ENCODE measurements at regions not wholly inside any gene's neighbourhood (a gene's known extent, or its start where the extent isn't known, plus 50 kb on each side); places are given as distances from the start of the nearest gene placed in this dataset.
A peak's percentile ranks its signal among the peaks of the same experiment; 100 is the strongest.

- DNase-seq (ENCODE audit: low spot score): no peak
These were observed 634.5 kb upstream of the TMEM132C start for GRCh38 chr12:127632461-127632860.

DNA sequence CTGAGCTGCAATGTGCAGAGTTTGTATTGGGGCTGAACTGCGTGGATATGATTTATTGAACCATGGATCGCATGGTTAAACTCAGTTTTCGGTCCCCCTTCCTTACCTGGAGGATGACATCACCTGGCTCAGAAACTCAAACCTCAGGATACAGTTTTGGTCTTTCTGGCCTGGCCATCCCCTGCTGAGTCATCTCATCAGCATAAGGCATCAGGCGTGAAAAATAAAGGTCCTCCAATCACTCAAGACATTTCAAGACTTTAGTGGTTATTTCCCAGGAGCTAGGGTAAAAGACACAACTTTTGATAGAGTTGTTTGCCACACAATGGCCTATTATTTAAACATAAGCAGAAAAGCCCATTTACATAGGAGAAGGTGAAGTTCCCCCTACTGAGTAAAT lies 631.1 kb upstream of the TMEM132C start:
- DNase-seq (ENCODE audit: low spot score): no peak

DNA sequence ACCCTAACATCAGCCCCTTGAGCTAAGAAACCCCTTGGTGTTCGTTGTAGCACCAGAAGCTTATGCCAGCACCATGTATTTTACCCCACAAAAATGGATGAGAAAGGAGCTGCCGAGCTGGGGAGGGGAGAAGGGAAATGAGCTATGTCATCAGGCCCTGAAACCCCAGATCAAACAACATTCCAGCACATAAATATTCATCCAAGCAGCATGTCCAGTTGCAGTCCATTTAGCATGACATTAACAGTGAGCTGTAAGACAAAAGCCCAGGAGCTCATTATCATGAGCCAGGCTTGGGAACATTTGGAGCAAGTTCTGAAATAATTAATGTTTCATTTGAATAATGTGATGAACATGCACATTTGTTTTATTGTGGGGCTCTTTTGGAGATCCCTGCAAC lies 630.1 kb upstream of the TMEM132C start:
- DNase-seq (ENCODE audit: low spot score): no peak

DNA sequence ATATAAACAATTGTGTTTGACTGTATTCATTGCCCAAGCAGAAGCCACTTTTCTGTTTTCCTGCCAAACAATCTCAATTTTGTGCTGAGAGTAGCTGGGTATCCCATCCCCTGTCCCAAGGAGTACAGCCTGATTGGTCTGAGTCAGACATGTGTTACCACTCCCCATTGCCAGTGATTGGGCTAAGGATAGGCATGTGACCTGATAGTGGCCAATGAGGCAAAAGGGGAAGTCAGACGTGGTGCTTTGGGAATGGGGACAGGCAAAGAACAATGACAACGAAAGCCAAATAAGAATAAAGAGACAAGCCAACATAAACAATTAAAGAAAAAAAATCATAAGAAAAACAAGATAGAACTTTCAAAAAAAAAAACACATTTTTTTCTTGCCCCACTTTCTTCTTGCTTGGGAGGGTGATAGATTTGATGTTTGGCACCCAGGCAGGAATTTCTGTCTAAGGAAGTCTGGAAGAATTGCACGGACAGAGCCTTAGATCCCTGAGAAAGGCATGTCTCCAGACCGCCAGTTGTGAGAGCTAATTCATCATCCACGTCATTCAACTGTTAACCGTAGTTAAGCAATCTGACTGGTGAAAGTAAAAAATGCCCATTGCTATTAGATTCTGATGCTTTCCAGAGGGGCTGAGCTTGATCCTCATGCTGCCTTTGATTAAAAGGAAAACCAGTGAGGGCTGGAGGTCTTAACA lies 626.6 kb upstream of the TMEM132C start:
- DNase-seq (ENCODE audit: low spot score): no peak

GRCh38 chr12:127642208-127642607 lies 624.8 kb upstream of the TMEM132C start:
- no peak for DNase-seq (ENCODE audit: low spot score)

GRCh38 chr12:127648321-127648720 lies 618.6 kb upstream of the TMEM132C start:
- DNase-seq (ENCODE audit: low spot score): no peak

- no peak for DNase-seq (ENCODE audit: low spot score)
These were observed 617.0 kb upstream of the TMEM132C start for GRCh38 chr12:127649961-127650360.

- DNase-seq (ENCODE audit: low spot score): no peak
These were observed 616.3 kb upstream of the TMEM132C start for GRCh38 chr12:127650626-127651025.

DNA sequence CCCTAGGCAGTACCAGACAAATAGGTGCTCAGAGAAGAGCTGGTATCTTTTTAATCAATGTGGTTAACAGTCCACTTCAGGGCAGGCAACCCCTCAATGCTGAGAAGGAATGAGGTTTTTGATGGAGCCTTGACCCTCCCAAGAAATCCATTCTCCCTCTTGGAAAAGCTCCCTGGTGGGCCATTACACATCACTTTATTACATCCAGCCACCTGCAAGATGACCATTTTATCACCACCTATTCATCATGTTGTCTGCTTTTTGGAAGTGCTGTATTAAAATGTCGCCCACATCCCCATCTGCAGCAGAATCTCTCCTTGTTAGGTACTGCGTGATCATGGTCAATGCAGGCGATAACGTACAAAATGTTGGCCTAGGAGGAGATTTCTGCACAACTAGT lies 614.7 kb upstream of the TMEM132C start:
- no peak for DNase-seq (ENCODE audit: low spot score)

DNA sequence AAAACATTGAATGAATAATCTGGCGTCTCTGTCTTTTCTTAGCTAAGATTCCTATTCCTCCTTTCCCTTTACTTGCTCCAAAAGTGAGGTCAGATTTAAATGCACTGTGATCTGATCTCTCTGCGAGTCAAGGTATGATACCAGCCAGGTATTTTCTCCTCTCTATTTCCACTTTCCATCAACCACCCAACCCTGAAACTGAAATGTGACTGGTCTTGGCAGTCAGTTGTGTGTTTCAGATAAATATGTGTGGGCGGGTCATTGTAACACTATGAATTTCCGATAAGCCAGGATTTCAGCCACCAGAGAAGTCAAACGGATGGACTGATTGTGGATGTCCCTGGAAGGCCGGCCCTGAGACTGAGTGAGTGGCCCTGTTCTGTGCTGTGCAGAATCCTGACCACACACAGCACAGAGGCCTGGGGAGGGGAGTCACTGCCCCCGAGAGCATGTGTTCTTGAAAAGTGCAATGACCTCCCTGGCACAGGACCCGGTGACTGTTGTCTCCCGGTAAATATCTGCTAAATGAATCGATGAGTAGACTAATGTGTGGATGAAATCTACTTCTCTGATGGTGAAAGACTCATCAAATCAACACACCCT lies 612.5 kb upstream of the TMEM132C start:
- DNase-seq (ENCODE audit: low spot score): no peak

GRCh38 chr12:127655691-127656090 lies 611.3 kb upstream of the TMEM132C start:
- no peak for DNase-seq (ENCODE audit: low spot score)

DNA sequence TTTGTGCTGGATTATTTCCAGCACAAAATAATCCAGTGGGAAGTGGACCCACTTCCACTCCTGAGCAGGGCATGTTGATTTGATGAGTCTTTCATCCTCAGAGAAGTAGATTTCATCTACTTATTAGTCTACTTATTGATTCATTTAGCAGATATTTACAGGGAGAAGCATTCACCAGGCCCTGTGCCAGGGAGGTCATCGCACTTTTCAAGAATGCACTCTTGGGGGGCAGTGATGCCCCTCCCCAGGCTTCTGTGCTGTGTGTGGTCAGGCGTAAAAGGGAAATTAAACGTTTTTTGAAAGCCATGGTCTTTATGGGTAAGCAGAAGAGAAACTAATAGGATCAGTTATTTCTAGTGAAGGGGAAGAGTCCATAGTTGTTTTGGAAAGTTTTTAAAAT lies 610.7 kb upstream of the TMEM132C start:
- DNase-seq (ENCODE audit: low spot score): no peak

- no peak for DNase-seq (ENCODE audit: low spot score)
These were observed 609.9 kb upstream of the TMEM132C start for GRCh38 chr12:127657036-127657435.

DNA sequence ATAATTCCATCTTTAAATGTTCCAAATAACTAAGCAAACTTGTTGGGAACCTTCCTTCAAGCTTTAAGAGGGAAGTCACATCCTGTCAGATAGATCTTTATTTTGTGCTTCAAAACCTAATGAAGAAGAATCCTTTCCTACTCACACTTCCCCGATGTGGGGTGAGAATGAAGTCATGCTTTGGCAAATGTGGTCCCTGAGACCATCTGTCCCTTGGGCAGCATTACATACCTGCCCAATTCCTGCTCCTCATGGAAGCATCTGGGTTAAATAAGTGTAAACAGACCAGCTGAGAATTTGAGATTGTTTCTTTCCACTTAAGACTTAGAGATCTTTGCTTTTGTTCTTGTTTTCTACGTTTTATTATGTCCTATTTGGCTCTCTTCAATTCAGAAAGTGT lies 606.0 kb upstream of the TMEM132C start:
- no peak for DNase-seq (ENCODE audit: low spot score)

DNA sequence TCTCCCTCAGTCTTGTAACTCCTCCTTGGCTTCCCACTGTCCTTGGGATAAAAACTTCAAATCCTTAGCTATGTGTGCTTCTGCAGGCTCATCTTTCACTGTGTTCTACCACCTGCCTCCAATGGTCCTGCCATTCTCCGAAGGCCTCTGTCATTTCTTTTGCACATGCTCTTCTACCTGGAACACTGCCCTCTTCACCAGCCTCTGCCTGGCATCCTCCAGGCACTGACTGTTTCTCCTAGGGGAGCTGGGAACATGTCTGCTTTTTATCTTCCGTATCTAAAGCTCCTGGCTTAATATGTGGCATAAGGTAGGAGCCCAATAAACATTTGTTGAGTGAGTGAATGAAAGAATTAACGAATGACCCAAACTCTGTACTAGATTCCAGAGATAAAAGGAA lies 603.3 kb upstream of the TMEM132C start:
- no peak for DNase-seq (ENCODE audit: low spot score)

DNA sequence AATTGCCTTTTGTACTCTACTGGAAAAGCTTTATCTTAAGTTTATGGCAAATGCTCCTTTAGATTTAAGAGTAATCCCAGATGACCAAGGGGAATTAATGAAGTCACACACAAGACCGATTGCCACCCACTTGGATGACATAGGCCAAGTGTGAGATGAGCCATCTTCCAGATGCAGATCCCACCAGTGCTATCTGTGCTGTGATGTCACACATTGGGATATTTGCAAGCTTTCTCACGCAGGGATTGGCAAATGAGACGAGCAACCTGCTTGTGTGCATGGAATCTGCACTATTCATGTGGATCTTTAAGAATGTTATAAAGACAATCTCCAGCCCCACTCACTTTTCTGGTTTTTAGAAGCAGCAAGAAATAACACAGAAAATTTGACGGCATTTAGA lies 602.1 kb upstream of the TMEM132C start:
- no peak for DNase-seq (ENCODE audit: low spot score)

GRCh38 chr12:127667131-127667685 lies 599.8 kb upstream of the TMEM132C start:
- no peak for DNase-seq (ENCODE audit: low spot score)

DNA sequence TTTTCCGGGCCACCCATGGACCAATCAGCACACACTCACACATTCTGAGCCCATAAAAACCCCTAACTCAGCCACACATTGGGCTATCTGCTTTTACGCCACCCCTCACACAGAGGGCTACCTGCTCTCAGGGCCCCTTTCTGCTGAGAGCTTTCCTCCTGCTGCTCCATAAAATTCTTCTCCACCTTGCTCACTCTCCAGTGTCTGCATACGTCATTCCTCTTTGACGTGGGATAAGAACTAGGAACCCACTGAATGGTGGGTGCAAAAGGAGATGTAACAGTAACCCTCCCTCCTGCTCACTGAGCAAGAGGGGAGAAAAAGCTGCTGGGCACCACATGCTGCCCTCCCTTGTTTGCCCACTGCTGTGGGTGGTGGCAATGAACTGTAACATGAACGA lies 596.7 kb upstream of the TMEM132C start:
- DNase-seq (ENCODE audit: low spot score): no peak

DNA sequence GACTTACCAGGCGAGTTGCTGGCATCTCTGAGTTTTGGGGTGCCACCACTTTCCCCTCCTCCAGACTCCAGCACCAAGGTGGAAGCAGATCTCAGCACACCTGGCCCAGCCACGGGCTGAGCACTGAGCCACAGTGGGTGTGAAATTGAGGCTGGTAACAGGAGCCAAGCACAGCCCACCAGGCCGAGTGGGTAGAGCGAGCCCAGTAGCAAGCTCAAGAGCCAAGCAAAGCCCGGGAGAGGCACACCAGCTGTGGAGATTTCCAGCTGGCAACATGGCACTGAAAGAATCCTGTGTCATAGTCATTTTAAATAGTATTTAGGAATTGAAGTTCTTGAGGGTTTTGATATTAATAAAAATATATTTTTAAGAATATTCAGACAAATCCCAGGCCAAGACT lies 596.2 kb upstream of the TMEM132C start:
- no peak for DNase-seq (ENCODE audit: low spot score)

DNA sequence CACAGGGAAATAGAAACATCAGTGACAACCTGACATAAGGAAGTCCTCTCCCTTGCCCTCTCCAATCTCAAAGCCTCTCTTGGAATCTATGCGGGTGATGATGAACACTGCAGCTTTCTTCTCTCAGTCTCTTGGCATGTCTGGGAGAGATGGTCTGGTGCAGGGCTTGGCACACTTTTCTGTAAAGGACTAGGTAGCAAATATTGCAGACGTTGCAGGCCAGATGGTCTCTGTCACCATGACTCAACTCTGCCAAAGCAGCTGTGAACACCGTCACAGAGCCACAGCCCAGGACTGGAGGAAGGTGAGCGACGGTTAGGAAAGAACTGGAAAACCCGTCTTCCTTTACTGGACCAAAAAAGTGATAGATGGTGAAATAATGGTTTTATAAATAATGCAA lies 591.0 kb upstream of the TMEM132C start:
- DNase-seq (ENCODE audit: low spot score): no peak

DNA sequence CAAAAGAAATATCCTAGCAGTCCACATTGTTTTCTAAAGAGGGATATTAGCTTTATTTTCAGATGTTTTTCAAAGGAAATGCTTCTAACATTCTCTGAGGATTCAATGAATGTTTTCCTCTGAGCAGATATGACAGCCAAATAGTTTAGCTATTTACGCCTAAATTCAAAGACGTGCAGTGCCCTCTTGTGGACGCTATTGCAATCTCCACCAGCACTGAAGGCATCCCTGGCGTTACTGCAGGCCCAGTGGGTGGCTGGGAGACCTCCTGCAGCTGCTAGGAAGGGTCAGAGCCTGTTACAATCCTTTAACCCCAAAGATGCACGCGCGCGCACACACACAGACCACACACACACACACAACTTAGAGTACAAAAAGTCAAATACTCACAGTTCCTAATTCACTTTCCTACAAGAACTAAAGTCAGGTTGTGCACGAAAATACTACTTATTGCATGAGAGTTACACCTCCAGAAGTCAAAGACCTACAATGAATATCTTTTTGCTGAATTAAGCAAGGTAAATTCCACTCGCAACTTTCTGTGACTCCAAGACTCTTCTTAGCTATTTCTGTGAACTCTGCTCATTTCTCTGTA lies 589.3 kb upstream of the TMEM132C start:
- DNase-seq (ENCODE audit: low spot score): peak; percentile 68

GRCh38 chr12:127678945-127679344 lies 588.0 kb upstream of the TMEM132C start:
- DNase-seq (ENCODE audit: low spot score): no peak

GRCh38 chr12:127680516-127680915 lies 586.5 kb upstream of the TMEM132C start:
- no peak for DNase-seq (ENCODE audit: low spot score)
